NB4 (cell line): ENCODE measurements at regions not wholly inside any gene's neighbourhood (a gene's known extent, or its start where the extent isn't known, plus 50 kb on each side); places are given as distances from the start of the nearest gene placed in this dataset.

Source experiments
- DNase-seq: peaks from one replicate; pipeline ENCODE4 v3.0.0; 2010; ENCODE audit warnings: low read depth
- H3K4me3 ChIP-seq: one replicate; pipeline ENCODE4 v1.5.1; 2011; ENCODE audit warnings: mild to moderate bottlenecking, low read depth, low read length, moderate library complexity
- CTCF ChIP-seq: IDR thresholded peaks from one replicate; pipeline ENCODE4 v1.5.1; 2012; ENCODE audit warnings: low read depth, low read length
- MYC ChIP-seq: IDR thresholded peaks from 2 replicates; pipeline ENCODE4 v1.6.1; 2011; ENCODE audit warnings: low read depth, low read length
- POLR2A ChIP-seq: IDR thresholded peaks from 2 replicates; pipeline ENCODE4 v1.6.1; 2011; ENCODE audit warnings: mild to moderate bottlenecking; ENCODE audit not compliant: insufficient read length; ENCODE audit errors: extremely low read depth
- TF ChIP-seq, protein P1 (sequence below): IDR thresholded peaks from 2 replicates; pipeline ENCODE4 v1.6.1; 2011; ENCODE audit warnings: low read depth, low read length

GRCh38 chr16:73793871-73794437, 502.7 kb upstream of the PSMD7 start:
- no peak for DNase-seq
- TF ChIP-seq, protein P1, sequence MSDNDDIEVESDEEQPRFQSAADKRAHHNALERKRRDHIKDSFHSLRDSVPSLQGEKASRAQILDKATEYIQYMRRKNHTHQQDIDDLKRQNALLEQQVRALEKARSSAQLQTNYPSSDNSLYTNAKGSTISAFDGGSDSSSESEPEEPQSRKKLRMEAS: no peak
- TF ChIP-seq POLR2A (no peak), MYC (no peak), CTCF (no peak)
- no peak overlapping the region for H3K4me3 ChIP-seq

DNA sequence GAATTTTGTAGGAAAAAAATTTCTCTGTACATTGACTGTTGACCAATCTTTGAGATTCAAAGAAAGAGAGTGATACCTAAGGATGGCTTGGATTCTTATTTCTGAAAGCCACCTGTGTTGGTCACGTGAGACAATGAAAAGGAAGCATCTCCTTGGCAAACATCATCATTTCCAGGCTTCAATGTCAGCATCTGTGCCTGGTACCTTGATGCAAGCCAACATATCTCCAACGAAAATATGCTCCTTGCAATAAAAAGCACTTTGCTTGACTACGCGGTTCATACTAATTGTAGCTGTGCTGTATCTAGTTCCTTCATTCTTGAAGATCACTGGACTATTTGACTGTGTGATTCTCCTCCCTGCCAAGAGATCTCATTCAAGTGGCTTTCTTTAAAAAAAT, 503.4 kb upstream of the PSMD7 start:
- H3K4me3 ChIP-seq: no peak overlapping the region
- no peak for DNase-seq
- TF ChIP-seq POLR2A: no peak
- no peak for TF ChIP-seq CTCF
- TF ChIP-seq MYC: no peak
- TF ChIP-seq, protein P1: no peak

DNA sequence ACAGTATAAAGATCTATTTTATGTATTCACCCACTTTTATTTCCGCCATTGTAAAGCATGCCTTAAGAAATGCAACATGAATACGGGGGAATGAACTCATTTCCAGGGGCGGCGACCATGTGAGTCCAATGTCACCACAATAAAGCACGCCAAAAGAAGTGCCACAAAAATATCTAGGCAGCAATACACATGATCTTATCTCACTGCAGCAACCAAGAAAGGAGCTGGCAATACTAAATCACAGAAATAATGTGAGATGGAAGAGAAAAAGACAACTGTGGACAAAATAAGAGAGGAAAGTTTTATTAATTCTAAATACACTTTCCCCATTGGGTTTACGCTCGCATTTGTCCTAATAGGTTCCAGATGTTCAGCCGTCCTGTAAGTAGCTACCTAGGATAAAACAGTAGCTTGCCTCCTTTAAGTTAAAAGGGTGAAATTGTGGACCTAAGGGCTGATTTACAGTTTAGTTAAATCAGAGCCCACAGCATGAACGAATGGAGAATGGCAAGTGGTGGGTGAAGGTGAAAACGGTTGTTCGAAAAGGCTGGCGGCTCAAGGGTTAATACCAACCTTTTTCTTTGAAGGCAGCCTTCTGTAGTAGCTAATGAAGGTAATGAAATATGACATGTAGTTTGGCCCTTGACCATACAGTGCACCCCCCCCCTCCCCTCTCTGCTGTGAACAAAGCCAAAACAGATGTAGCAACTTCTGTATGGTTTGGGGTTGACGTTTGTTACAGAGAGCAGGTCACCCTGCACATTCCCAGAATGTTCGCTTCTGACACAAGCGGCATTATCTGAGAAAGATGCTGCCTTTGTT, 504.2 kb upstream of the PSMD7 start:
- TF ChIP-seq CTCF: no peak
- TF ChIP-seq POLR2A: no peak
- TF ChIP-seq, protein P1: no peak
- no peak for TF ChIP-seq MYC
- no peak overlapping the region for H3K4me3 ChIP-seq
- no peak for DNase-seq

GRCh38 chr16:73781297-73781696, 515.3 kb upstream of the PSMD7 start:
- DNase-seq: no peak
- no peak overlapping the region for H3K4me3 ChIP-seq
- TF ChIP-seq CTCF: no peak

DNA sequence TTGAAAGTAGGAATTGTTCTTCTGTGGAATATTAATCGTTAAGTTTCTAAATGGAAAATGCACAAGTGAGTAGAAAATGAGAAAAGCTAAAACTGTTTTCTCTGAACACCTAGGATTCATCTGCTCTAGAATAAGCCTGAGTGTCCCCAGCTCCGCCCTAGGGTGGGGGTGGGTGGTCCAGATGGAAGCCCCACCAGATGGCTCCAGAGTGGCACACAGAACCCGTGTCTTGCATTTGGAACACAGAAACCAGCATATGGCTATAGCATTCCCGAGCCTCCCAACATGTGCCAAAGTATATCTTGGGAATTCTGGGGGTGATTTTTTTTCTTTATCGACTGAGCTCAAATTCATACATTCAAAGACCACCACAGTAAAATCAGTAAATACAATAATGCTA, 517.7 kb upstream of the PSMD7 start:
- DNase-seq: no peak
- H3K4me3 ChIP-seq: no peak overlapping the region
- TF ChIP-seq, protein P1: no peak
- no peak for TF ChIP-seq CTCF
- TF ChIP-seq POLR2A: no peak
- no peak for TF ChIP-seq MYC

GRCh38 chr16:73775841-73776388, 520.7 kb upstream of the PSMD7 start:
- H3K4me3 ChIP-seq: no peak overlapping the region
- TF ChIP-seq MYC (no peak), POLR2A (no peak), CTCF (no peak)
- TF ChIP-seq, protein P1: no peak
- no peak for DNase-seq
